ENCODE measurements at regions not wholly inside any gene's neighbourhood (a gene's known extent, or its start where the extent isn't known, plus 50 kb on each side); places are given as distances from the start of the nearest gene placed in this dataset.

DNA sequence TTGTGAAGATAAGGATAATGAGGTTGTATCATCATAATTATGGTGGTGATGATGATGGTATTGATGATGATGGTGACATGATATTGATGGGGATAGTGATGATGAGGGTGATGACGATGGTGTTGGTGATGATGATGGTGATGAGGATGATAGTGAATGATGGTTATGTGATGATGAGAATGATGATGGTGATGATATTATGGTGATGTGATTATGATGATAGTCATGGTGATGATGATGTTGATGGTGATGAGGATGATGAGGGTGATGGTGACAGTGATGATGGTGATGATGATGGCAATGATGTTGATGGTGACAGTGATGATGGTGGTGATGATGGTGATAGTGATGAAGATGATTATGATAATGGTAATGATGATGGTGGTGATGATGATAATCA lies 299.9 kb upstream of the ADARB2 start:
- Histone ChIP-seq H2AK5ac (ENCODE audit: low read depth, low read length) (no peak overlapping the region), H3K56ac (ENCODE audit: extremely low read depth, insufficient read depth, low read length) (no peak overlapping the region), H2BK120ac (ENCODE audit: low read depth, low read length) (no peak overlapping the region), H3K4me1 (ENCODE audit: control insufficient read depth, insufficient read depth, low read length) (no peaks in the 10 kb centered on the region), H4K20me1 (ENCODE audit: insufficient read depth, low read length) (no peaks in the 10 kb centered on the region), H3K14ac (replicated peaks; ENCODE audit: low read depth, low read length) (no peak overlapping the region), H2BK15ac (ENCODE audit: low read depth, low read length) (no peak overlapping the region), H3K9me1 (ENCODE audit: insufficient read depth, low read length) (no peaks in the 10 kb centered on the region), H3K9me3 (ENCODE audit: control insufficient read depth, insufficient read depth, low read length) (peaks cover 8% of the 10 kb centered on the region), H3K4me2 (ENCODE audit: low read depth, low read length) (no peak overlapping the region), H2AK9ac (replicated peaks; ENCODE audit: low read depth, low read length, poor library complexity) (no peak overlapping the region), H3K79me1 (ENCODE audit: low read depth in 1 of 2, low read length in 2 of 2) (no peaks in the 10 kb centered on the region), H3K36me3 (ENCODE audit: control insufficient read depth, insufficient read depth, low read length) (no peaks in the 10 kb centered on the region), H3K18ac (ENCODE audit: low read depth, low read length) (no peak overlapping the region), H4K8ac (ENCODE audit: low read depth in 2 of 2, low read length in 2 of 2) (no peak overlapping the region), H3K27me3 (ENCODE audit: control insufficient read depth, insufficient read depth, low read length) (no peaks in the 10 kb centered on the region), H3K4me3 (ENCODE audit: insufficient read depth, low read depth, low read length) (no peak overlapping the region), H2BK20ac (ENCODE audit: low read depth, low read length) (no peak overlapping the region), H4K91ac (ENCODE audit: insufficient read depth, low read depth, low read length) (no peak overlapping the region), H3K27ac (ENCODE audit: insufficient read depth, low read length) (no peak overlapping the region), H2BK5ac (ENCODE audit: low read depth, low read length, poor library complexity, severe bottlenecking) (no peak overlapping the region), H4K5ac (ENCODE audit: low read depth, low read length) (no peak overlapping the region), H3K4ac (ENCODE audit: low read depth, low read length) (no peak overlapping the region), H3K9ac (ENCODE audit: low read depth, low read length) (no peak overlapping the region), H3K23ac (ENCODE audit: low read depth, low read length) (no peak overlapping the region), H2AFZ (replicated peaks; ENCODE audit: low read length, poor library complexity) (no peak overlapping the region)
- ATAC-seq (ENCODE audit: low read depth) (no peak), DNase-seq (no peak)
- POLR2A ChIA-PET (ENCODE audit: unreplicated experiment), result no interaction called here
- WGBS, 2 experiments (ENCODE audit: extremely low coverage in 2 of 2, insufficient read length in 1 of 2), result 70 to 100% methylated on average over 1 of the region's 1 CpG
- BruUV-seq (replicated peaks), result no TSS peak
- dilution Hi-C loops (cut with HindIII; ENCODE audit: low sequenced_read_pairs, unreplicated experiment), result no loop called here
- in situ Hi-C loops (cut with MboI; ENCODE audit: low sequenced_read_pairs), result no loop called here
- no peak for TF ChIP-seq FOS (IDR thresholded peaks at IDR 0.05; ENCODE audit: low read depth, low read length)
- no peak for TF ChIP-seq MAFK (IDR thresholded peaks at IDR 0.05; ENCODE audit: low read depth, low read length)
- no peak for TF ChIP-seq MXI1 (IDR thresholded peaks at IDR 0.05; ENCODE audit: borderline replicate concordance, low read depth, low read length)
- no peak for TF ChIP-seq CEBPB (IDR thresholded peaks at IDR 0.05; ENCODE audit: low read depth, low read length)
- TF ChIP-seq, protein P1, sequence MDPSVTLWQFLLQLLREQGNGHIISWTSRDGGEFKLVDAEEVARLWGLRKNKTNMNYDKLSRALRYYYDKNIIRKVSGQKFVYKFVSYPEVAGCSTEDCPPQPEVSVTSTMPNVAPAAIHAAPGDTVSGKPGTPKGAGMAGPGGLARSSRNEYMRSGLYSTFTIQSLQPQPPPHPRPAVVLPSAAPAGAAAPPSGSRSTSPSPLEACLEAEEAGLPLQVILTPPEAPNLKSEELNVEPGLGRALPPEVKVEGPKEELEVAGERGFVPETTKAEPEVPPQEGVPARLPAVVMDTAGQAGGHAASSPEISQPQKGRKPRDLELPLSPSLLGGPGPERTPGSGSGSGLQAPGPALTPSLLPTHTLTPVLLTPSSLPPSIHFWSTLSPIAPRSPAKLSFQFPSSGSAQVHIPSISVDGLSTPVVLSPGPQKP (IDR thresholded peaks at IDR 0.05; ENCODE audit: borderline replicate concordance, low read depth, low read length), result no peak
- TF ChIP-seq BHLHE40 (IDR thresholded peaks at IDR 0.05; ENCODE audit: low read depth, low read length), result no peak
- CTCF ChIA-PET, result no interaction called here
- intact Hi-C loops (cut with micrococcal nuclease), result no loop called here
